OCI-LY1 (cell line): ENCODE measurements at regions not wholly inside any gene's neighbourhood (a gene's known extent, or its start where the extent isn't known, plus 50 kb on each side); places are given as distances from the start of the nearest gene placed in this dataset.

ENCODE experiments used
- EZH2 ChIP-seq: fragments of 200-600 bp; sonication (generic), shearing (Covaris generic); IDR thresholded peaks from 2 replicates; pipeline ENCODE4 v1.8.0; 2017; ENCODE audit warnings: borderline replicate concordance, mixed run types, mild to moderate bottlenecking, antibody characterized with exemption, low read length, moderate library complexity, mixed read lengths
- TF ChIP-seq, protein P1 (sequence below): fragments of 200-600 bp; sonication (generic), shearing (Covaris generic); IDR thresholded peaks from 2 replicates; pipeline ENCODE4 v1.5.1; 2017; ENCODE audit warnings: mild to moderate bottlenecking, antibody characterized with exemption, low read length, moderate library complexity, mixed read lengths

DNA sequence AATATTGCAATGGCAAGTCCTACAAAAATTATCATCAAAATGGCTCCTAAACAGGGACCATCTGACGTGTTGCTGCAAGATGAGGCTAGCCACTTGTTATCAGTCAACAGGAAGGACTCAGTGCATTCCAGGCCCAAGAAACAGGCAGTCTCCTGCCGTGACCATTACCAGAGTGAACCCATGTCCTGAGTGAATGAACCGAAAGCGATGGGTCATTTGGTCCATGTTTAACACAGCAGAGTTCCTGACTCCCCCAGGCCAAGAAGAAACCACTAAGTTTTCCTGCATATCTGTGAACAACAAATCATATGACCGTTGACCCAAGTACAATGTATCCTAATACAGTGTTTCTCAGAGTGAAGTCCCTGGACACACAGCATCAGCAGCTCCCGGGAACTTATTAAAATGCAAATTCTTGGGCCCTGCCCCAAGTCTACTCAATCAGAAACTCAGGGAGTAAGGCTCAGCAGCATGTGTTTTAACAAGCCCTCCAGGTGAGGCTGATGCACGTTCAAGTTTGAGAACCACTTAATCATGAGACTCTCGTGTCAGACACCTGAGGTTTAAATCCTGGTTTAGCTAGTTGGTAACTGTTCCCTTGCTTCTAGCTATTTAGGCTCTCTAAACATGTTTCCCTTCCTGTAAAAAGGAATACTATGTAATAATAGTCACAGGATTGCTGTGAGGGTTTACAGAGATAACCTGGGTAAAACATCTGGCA, 429.4 kb upstream of the MAF start:
- TF ChIP-seq, protein P1, sequence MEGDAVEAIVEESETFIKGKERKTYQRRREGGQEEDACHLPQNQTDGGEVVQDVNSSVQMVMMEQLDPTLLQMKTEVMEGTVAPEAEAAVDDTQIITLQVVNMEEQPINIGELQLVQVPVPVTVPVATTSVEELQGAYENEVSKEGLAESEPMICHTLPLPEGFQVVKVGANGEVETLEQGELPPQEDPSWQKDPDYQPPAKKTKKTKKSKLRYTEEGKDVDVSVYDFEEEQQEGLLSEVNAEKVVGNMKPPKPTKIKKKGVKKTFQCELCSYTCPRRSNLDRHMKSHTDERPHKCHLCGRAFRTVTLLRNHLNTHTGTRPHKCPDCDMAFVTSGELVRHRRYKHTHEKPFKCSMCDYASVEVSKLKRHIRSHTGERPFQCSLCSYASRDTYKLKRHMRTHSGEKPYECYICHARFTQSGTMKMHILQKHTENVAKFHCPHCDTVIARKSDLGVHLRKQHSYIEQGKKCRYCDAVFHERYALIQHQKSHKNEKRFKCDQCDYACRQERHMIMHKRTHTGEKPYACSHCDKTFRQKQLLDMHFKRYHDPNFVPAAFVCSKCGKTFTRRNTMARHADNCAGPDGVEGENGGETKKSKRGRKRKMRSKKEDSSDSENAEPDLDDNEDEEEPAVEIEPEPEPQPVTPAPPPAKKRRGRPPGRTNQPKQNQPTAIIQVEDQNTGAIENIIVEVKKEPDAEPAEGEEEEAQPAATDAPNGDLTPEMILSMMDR: no peak
- no peak for TF ChIP-seq EZH2
